CD1c-positive myeloid dendritic cell (primary cell): ENCODE measurements at regions not wholly inside any gene's neighbourhood (a gene's known extent, or its start where the extent isn't known, plus 50 kb on each side); places are given as distances from the start of the nearest gene placed in this dataset.
"Not testable (repeated sequence)": the region's sequence is repeated elsewhere in the genome, so short reads cannot be mapped to it uniquely, and the experiment has no call there.

ENCODE experiments used
- DNase-seq: peaks from one replicate; pipeline ENCODE4 v3.0.0-alpha.2; 2016; ENCODE audit errors: extremely low spot score

- no peak for DNase-seq
These were observed 51.2 kb downstream of the OR13H1 start for GRCh38 chrX:131595120-131595519.

- DNase-seq: no peak
These were observed 64.0 kb downstream of the OR13H1 start for GRCh38 chrX:131607792-131608369.

- DNase-seq: no peak
These were observed 65.6 kb downstream of the OR13H1 start for GRCh38 chrX:131609480-131609879.

- DNase-seq: no peak
These were observed 69.4 kb downstream of the OR13H1 start for GRCh38 chrX:131613260-131613659.

GRCh38 chrX:131614241-131614640, 70.4 kb downstream of the OR13H1 start:
- no peak for DNase-seq

- no peak for DNase-seq
These were observed 73.3 kb downstream of the OR13H1 start for GRCh38 chrX:131617182-131617581.

- no peak for DNase-seq
These were observed 77.8 kb downstream of the OR13H1 start for GRCh38 chrX:131621650-131622049.

GRCh38 chrX:131626681-131627296, 82.9 kb downstream of the OR13H1 start:
- DNase-seq: no peak

- DNase-seq: no peak
These were observed 86.7 kb downstream of the OR13H1 start for GRCh38 chrX:131630534-131630933.

GRCh38 chrX:131633285-131633917, 89.5 kb downstream of the OR13H1 start:
- peak; percentile 33 for DNase-seq

- DNase-seq: no peak
These were observed 91.0 kb downstream of the OR13H1 start for GRCh38 chrX:131634900-131635299.

- no peak for DNase-seq
These were observed 102.2 kb downstream of the OR13H1 start for GRCh38 chrX:131646106-131646505.

GRCh38 chrX:131649741-131650140, 105.9 kb downstream of the OR13H1 start:
- DNase-seq: no peak

GRCh38 chrX:131650637-131651410, 107.0 kb downstream of the OR13H1 start:
- DNase-seq: no peak

GRCh38 chrX:131663726-131664125, 119.9 kb downstream of the OR13H1 start:
- DNase-seq: not testable (repeated sequence)

- DNase-seq: no peak
These were observed 127.9 kb downstream of the OR13H1 start for GRCh38 chrX:131671735-131672134.

- no peak for DNase-seq
These were observed 131.8 kb downstream of the OR13H1 start for GRCh38 chrX:131675596-131676194.

GRCh38 chrX:131677655-131678628, 134.1 kb downstream of the OR13H1 start:
- DNase-seq: peak; percentile 6

- DNase-seq: not testable (repeated sequence)
These were observed 138.9 kb downstream of the OR13H1 start for GRCh38 chrX:131682735-131683134.

- DNase-seq: no peak
These were observed 149.5 kb downstream of the OR13H1 start for GRCh38 chrX:131693359-131693758.

- not testable (repeated sequence) for DNase-seq
These were observed 153.1 kb downstream of the OR13H1 start for GRCh38 chrX:131696989-131697388.
